Activated CD4-positive, alpha-beta T cell treated with anti-CD3 and anti-CD28 coated beads, Interleukin-2, amount 50 U/mL, for 4 hours (primary cell): ENCODE measurements at regions not wholly inside any gene's neighbourhood (a gene's known extent, or its start where the extent isn't known, plus 50 kb on each side); places are given as distances from the start of the nearest gene placed in this dataset.
"Not testable (repeated sequence)": the region's sequence is repeated elsewhere in the genome, so short reads cannot be mapped to it uniquely, and the experiment has no call there.

Source experiments
- DNase-seq, 2 experiments: peaks; one replicate each; pipeline ENCODE4 v3.0.0-alpha.2; 2020

GRCh38 chr22:47515384-47516125, 753.1 kb downstream of the TBC1D22A start:
- no peak for DNase-seq

DNA sequence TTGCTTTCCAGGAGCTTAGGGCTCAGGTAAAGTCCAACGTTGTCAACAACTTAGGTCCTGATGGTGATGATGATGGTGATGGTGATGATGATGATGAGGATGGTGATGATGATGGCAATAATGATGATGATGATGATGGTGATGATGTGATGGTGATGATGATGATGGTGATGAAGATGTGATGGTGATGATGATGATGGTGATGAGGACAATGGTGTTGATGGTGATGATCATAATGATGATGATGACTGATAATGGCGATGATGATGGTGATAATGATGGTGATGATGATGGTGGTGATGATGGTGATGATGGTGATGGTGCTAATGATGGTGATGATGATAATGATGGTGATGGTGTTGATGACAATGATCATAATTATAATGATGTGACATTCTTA, 750.2 kb downstream of the TBC1D22A start:
- DNase-seq = no peak

GRCh38 chr22:47504962-47505361, 742.5 kb downstream of the TBC1D22A start:
- DNase-seq = no peak

GRCh38 chr22:47498969-47499495, 736.6 kb downstream of the TBC1D22A start:
- DNase-seq = no peak

- DNase-seq = no peak
Measured at GRCh38 chr22:47497666-47498065, 735.2 kb downstream of the TBC1D22A start.

GRCh38 chr22:47495110-47495509, 732.7 kb downstream of the TBC1D22A start:
- no peak for DNase-seq

DNA sequence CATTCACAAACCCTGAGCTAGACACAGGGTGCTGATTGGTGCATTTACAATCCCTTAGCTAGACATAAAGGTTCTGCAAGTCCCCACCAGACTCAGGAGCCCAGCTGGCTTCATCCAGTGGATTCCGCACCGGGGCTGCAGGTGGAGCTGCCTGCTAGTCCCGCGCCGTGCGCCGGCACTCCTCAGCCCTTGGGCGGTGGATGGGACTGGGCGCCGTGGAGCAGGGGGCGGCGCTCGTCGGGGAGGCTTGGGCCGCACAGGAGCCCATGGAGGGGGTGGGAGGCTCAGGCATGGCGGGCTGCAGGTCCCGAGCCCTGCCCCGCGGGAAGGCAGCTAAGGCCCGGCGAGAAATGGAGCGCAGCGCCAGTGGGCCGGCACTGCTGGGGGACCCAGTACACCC, 725.7 kb downstream of the TBC1D22A start:
- DNase-seq = not testable (repeated sequence)

GRCh38 chr22:47486569-47487312, 724.3 kb downstream of the TBC1D22A start:
- DNase-seq = no peak

GRCh38 chr22:47484960-47485569, 722.6 kb downstream of the TBC1D22A start:
- DNase-seq = no peak

DNA sequence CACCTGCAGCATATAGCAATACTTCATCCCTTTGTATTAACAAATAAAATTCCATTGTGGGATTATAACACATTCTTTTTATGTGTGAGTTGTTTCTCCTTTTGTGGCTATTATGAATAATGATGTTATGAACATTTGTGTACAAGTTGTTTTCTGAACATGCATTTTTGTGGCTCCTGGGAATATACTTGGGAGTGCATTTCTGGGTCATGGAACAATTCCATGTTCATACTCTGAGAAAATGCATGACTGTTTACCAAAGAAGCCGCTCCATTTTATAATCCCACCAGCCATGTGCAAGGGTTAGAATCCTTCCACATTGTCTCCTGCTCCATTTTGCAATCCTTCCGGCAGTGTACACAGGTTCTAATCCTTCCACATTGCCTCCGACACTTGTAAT, 713.8 kb downstream of the TBC1D22A start:
- no peak for DNase-seq

- no peak for DNase-seq
Measured at GRCh38 chr22:47474895-47475294, 712.4 kb downstream of the TBC1D22A start.

DNA sequence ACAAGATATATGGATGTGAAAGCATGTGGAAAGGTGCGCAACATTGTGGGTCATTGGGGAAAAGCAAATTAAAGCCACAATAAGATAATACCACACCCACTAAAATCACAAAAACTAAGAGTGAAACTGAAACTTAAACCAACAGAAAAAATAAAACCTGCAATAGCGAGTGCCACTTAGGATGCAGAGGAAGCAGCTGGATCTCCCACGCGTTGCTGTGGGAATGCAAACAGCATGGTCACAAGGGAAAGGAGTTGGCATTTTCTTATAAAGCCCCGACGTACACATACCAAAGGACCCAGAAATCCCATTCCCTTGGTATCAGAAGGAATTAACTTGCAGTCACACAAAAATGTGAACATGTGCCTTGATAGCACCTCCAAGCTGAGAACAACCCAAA, 712.0 kb downstream of the TBC1D22A start:
- DNase-seq = no peak

DNA sequence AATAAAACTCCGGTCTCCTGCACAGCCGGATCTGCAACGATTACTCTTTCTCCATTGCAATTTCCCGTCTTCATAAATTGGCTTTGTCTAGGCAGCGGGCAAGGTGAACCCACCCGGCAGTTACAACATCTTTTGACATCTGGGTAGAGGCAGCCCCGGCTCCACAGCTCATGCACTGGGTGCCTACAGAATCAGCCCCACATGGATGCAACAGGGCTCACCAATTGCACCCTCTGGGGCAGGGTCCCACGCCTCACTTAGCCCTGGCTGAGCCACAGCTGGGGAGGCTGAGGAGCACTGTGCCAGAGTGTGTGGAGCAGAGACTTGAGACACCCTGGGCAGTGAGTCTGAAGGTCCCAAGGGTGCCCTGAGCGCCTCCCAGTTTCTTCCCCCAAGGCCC, 710.2 kb downstream of the TBC1D22A start:
- no peak for DNase-seq

DNA sequence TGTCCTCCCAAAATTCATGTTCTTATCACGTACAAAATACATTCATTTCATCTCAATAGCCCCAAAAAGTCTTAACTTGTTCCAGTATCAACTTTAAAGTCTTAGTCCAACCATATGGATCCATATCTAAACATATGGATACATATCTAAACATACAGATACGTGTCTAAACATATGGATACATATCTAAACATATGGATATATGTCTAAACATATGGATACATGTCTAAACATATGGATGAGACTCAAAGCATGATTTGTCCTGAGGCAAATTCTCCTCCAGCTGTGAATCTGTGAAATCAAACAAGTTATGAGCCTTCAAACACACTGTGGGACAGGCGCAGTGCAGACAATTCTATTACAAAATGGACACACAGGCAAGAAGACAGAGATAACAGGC, 709.0 kb downstream of the TBC1D22A start:
- DNase-seq = no peak

GRCh38 chr22:47465809-47466208, 703.4 kb downstream of the TBC1D22A start:
- DNase-seq = no peak

DNA sequence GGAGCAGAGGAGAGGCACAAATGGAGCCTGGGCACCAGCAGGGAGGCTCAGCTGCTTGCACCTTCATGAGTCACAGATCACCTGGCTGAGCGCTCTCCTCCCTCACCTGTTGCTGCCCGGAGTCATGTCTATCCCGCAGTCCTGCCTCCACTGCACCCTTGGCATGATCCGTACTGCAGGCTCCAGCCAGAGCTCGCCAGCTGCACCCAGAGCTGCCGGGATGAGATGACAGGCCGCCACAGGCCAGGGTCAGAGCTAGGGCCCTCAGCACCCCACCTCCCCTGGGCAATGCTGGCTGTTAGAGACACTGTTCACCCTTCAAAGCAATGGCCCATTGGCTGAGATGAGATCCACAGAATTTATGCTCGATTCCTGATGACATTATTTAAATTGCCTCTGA, 702.8 kb downstream of the TBC1D22A start:
- DNase-seq = no peak

DNA sequence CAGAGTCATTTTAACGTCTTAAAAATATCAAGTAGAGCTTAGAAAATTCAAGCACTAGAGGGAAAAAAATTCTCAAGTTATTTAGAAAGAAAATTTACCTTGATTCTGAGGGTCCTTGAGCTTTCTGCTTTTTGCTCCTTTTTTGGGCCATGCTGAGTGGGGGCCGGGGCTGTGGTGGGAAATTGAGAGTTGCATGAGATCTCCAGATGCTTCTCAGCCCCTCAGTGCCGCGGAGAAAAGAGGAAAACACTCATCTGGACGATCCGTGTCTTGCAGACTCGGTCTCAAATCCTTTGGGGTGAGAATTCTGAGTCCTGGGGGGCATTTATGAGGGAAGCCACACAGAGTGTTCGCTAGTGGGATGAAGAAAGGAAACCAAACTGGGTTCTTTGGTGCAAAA, 700.8 kb downstream of the TBC1D22A start:
- DNase-seq = no peak

GRCh38 chr22:47460861-47461260, 698.4 kb downstream of the TBC1D22A start:
- DNase-seq = no peak

- no peak for DNase-seq
Measured at GRCh38 chr22:47460176-47460575, 697.7 kb downstream of the TBC1D22A start.

- no peak for DNase-seq
Measured at GRCh38 chr22:47458348-47458747, 695.9 kb downstream of the TBC1D22A start.

- no peak for DNase-seq
Measured at GRCh38 chr22:47457509-47458300, 695.3 kb downstream of the TBC1D22A start.

DNA sequence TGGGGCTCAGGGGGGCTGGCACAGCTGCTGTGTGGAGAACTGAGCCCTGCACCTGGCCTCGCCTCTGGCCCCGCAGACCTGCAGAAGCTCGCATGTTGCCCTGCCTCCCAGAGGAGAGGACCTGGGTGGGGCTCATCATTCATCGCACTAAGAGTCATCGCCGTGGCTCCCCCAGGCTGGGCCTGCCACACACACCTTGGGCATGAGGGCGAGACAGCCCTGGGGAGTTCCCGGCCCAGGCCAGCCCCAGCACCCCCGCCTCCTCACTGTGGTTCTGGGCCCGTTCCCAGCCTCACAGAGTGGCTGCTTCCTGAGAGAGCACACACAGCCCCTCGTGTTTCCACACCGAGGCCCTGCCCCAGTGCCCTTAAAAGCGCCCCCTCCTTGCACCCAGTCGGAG, 694.6 kb downstream of the TBC1D22A start:
- no peak for DNase-seq

GRCh38 chr22:47456031-47456430, 693.6 kb downstream of the TBC1D22A start:
- DNase-seq = no peak
